GM21723 (cell line): ENCODE measurements at regions not wholly inside any gene's neighbourhood (a gene's known extent, or its start where the extent isn't known, plus 50 kb on each side); places are given as distances from the start of the nearest gene placed in this dataset.
A peak's percentile ranks its signal among the peaks of the same experiment; 100 is the strongest.

Experiments
- ATAC-seq: cut with Tn5 transposase; IDR thresholded peaks from one replicate; pipeline ENCODE4 v1.9.1; 2021; ENCODE audit warnings: mild to moderate bottlenecking, moderate library complexity; ENCODE audit not compliant: unreplicated experiment

GRCh38 chr10:123518765-123519164 is 147.4 kb upstream of the GPR26 start:
- no peak for ATAC-seq

GRCh38 chr10:123519861-123520260 is 146.3 kb upstream of the GPR26 start:
- ATAC-seq = no peak

GRCh38 chr10:123521076-123521475 is 145.1 kb upstream of the GPR26 start:
- ATAC-seq = no peak

- no peak for ATAC-seq
These were observed 144.6 kb upstream of the GPR26 start for GRCh38 chr10:123521556-123521955.

- peak; percentile 68 for ATAC-seq
These were observed 143.3 kb upstream of the GPR26 start for GRCh38 chr10:123522702-123523312.

GRCh38 chr10:123523833-123524232 is 142.3 kb upstream of the GPR26 start:
- no peak for ATAC-seq

GRCh38 chr10:123526356-123527064 is 139.6 kb upstream of the GPR26 start:
- ATAC-seq = no peak

GRCh38 chr10:123527151-123527550 is 139.0 kb upstream of the GPR26 start:
- ATAC-seq = no peak

GRCh38 chr10:123529146-123529760 is 136.9 kb upstream of the GPR26 start:
- ATAC-seq = no peak

- no peak for ATAC-seq
These were observed 135.8 kb upstream of the GPR26 start for GRCh38 chr10:123530166-123530870.

GRCh38 chr10:123535386-123535785 is 130.8 kb upstream of the GPR26 start:
- no peak for ATAC-seq

- ATAC-seq = no peak
These were observed 129.8 kb upstream of the GPR26 start for GRCh38 chr10:123536176-123536845.

GRCh38 chr10:123537188-123537961 is 128.8 kb upstream of the GPR26 start:
- no peak for ATAC-seq

- ATAC-seq = no peak
These were observed 127.5 kb upstream of the GPR26 start for GRCh38 chr10:123538401-123539320.

GRCh38 chr10:123544986-123545385 is 121.2 kb upstream of the GPR26 start:
- no peak for ATAC-seq

- no peak for ATAC-seq
These were observed 117.4 kb upstream of the GPR26 start for GRCh38 chr10:123548770-123549169.

GRCh38 chr10:123549761-123550454 is 116.2 kb upstream of the GPR26 start:
- no peak for ATAC-seq

GRCh38 chr10:123550675-123551096 is 115.5 kb upstream of the GPR26 start:
- no peak for ATAC-seq

GRCh38 chr10:123551259-123551658 is 114.9 kb upstream of the GPR26 start:
- ATAC-seq = no peak
